ENCODE measurements at regions not wholly inside any gene's neighbourhood (a gene's known extent, or its start where the extent isn't known, plus 50 kb on each side); places are given as distances from the start of the nearest gene placed in this dataset.

- no peak for DNase-seq (ENCODE audit: extremely low spot score, insufficient read length, low read depth)
- no peak for FAIRE-seq
Observed at GRCh38 chr6:164928728-164929407, 380.5 kb downstream of the C6orf118 start.

- FAIRE-seq (no peak), DNase-seq (ENCODE audit: extremely low spot score, insufficient read length, low read depth) (no peak)
Observed at GRCh38 chr6:164928057-164928727, 381.2 kb downstream of the C6orf118 start.

- DNase-seq (ENCODE audit: extremely low spot score, insufficient read length, low read depth) (peak; percentile 22), FAIRE-seq (peak; percentile 44)
Observed at GRCh38 chr6:164927288-164928056, 381.9 kb downstream of the C6orf118 start.

- no peak for DNase-seq (ENCODE audit: extremely low spot score, insufficient read length, low read depth)
- no peak for FAIRE-seq
Observed at GRCh38 chr6:164926686-164927085, 382.7 kb downstream of the C6orf118 start.

- DNase-seq (ENCODE audit: extremely low spot score, insufficient read length, low read depth) (no peak), FAIRE-seq (no peak)
Observed at GRCh38 chr6:164925681-164926530, 383.5 kb downstream of the C6orf118 start.

- DNase-seq (ENCODE audit: extremely low spot score, insufficient read length, low read depth) (no peak), FAIRE-seq (no peak)
Observed at GRCh38 chr6:164924674-164925073, 384.7 kb downstream of the C6orf118 start.

GRCh38 chr6:164917211-164917610, 392.2 kb downstream of the C6orf118 start:
- DNase-seq (ENCODE audit: extremely low spot score, insufficient read length, low read depth) (no peak), FAIRE-seq (no peak)

GRCh38 chr6:164916087-164916486, 393.3 kb downstream of the C6orf118 start:
- FAIRE-seq (no peak), DNase-seq (ENCODE audit: extremely low spot score, insufficient read length, low read depth) (no peak)

GRCh38 chr6:164911873-164912580, 397.4 kb downstream of the C6orf118 start:
- no peak for DNase-seq (ENCODE audit: extremely low spot score, insufficient read length, low read depth)
- FAIRE-seq, result no peak

GRCh38 chr6:164911151-164911550, 398.3 kb downstream of the C6orf118 start:
- DNase-seq (ENCODE audit: extremely low spot score, insufficient read length, low read depth), result no peak
- FAIRE-seq, result no peak

GRCh38 chr6:164906766-164907165, 402.6 kb downstream of the C6orf118 start:
- DNase-seq (ENCODE audit: extremely low spot score, insufficient read length, low read depth) (no peak), FAIRE-seq (no peak)

- DNase-seq (ENCODE audit: extremely low spot score, insufficient read length, low read depth), result no peak
- no peak for FAIRE-seq
Observed at GRCh38 chr6:164905311-164905710, 404.1 kb downstream of the C6orf118 start.

- FAIRE-seq, result no peak
- DNase-seq (ENCODE audit: extremely low spot score, insufficient read length, low read depth), result no peak
Observed at GRCh38 chr6:164898412-164898811, 411.0 kb downstream of the C6orf118 start.

- FAIRE-seq (no peak), DNase-seq (ENCODE audit: extremely low spot score, insufficient read length, low read depth) (no peak)
Observed at GRCh38 chr6:164897523-164898235, 411.7 kb downstream of the C6orf118 start.

GRCh38 chr6:164889980-164890379, 419.4 kb downstream of the C6orf118 start:
- FAIRE-seq (no peak), DNase-seq (ENCODE audit: extremely low spot score, insufficient read length, low read depth) (no peak)

- FAIRE-seq (no peak), DNase-seq (ENCODE audit: extremely low spot score, insufficient read length, low read depth) (no peak)
Observed at GRCh38 chr6:164887660-164888059, 421.7 kb downstream of the C6orf118 start.

- FAIRE-seq, result no peak
- DNase-seq (ENCODE audit: extremely low spot score, insufficient read length, low read depth), result no peak
Observed at GRCh38 chr6:164882236-164882635, 427.2 kb downstream of the C6orf118 start.

- no peak for FAIRE-seq
- DNase-seq (ENCODE audit: extremely low spot score, insufficient read length, low read depth), result no peak
Observed at GRCh38 chr6:164871783-164872182, 437.6 kb downstream of the C6orf118 start.

GRCh38 chr6:164870164-164870563, 439.2 kb downstream of the C6orf118 start:
- FAIRE-seq, result no peak
- no peak for DNase-seq (ENCODE audit: extremely low spot score, insufficient read length, low read depth)

Data from GM18507 (cell line).